Stimulated activated CD8-positive, alpha-beta memory T cell treated with anti-CD3 and anti-CD28 coated beads, Interleukin-2, amount 100 ng/mL, for 48 hours (primary cell): ENCODE measurements at regions not wholly inside any gene's neighbourhood (a gene's known extent, or its start where the extent isn't known, plus 50 kb on each side); places are given as distances from the start of the nearest gene placed in this dataset.
"Not testable (repeated sequence)": the region's sequence is repeated elsewhere in the genome, so short reads cannot be mapped to it uniquely, and the experiment has no call there.

Source experiments
- DNase-seq, 2 donors: peaks; one replicate each; pipeline ENCODE4 v3.0.0-alpha.2; 2020; ENCODE audit warnings: low read depth in 2 of 2

DNA sequence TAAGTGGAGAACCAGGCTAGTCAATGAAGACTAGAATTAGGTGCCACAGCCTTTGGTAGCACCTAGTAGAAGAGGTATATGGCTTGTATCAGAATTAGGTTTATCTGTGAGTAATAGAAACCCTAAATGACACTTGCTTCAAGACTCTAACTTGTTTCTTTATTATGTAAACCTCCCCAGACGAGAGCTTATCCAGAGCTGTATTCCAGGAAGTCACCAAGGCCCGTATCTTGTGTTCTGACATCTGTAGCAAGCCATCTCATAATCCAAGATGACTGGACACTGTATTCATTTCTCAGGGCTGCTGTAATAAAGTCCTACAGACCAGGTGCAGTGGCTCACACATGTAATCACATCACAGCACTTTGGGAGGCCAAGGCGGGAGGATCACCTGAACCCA is 56.7 kb upstream of the PPP1R12A start:
- DNase-seq, result no peak

DNA sequence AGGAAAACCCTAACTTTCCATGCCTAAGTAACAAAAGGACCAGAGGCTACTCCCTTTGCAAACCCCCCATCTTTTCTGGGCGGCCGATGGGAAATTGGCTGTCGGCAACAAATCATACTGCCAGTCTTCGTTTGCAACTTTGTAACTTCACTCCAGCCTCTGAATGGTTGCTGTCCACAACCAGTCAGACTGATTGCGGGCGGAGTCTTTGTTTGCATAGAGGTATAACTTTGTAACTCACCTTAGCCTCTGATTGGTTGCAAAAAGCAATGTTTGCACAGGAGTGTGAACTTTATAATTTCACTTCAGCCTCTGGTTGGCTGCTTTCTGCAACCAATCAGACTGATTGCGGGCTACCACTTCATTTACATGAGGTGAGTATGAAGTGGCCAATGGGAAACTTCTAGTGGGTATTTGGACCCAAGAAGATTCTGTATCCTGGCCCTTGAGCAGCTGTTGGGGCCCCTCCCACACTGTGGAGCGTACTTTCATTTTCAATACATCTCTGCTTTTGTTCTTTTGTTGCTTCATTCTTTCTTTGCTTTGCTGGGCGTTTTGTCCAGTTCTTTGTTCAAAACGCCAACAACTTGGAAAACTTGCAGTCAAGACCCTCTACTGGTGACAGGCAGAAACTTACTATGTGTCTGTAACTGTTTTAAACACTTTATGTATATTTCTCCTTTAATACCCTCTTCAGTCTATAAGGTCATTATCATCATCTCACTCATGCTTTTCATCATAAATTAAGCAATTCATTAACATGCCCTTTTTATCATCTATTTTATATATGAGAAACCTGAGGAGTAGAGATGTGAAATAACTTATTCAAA is 55.8 kb upstream of the PPP1R12A start:
- not testable (repeated sequence) for DNase-seq

DNA sequence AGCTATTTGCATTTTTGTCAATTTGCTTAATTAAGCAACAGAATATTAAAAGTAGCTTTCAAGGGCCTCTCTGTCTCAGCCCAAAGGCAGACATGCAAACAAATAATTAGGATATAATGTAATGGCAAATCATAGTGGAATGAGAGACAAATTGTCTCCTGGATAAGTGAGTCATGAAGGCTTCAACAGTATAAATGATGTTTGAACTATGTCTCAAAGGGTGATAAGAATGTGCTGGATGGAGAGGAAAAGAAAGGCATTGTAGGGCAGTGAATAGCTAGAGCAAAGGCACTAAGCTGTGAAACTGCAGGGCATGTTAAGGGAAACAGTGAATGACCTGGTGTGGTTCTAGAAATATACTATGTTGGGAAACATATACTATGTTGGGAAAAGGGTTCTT is 53.5 kb upstream of the PPP1R12A start:
- DNase-seq, result no peak

GRCh38 chr12:79987731-79988130 is 52.8 kb upstream of the PPP1R12A start:
- no peak for DNase-seq
